PC-3 (cell line): ENCODE measurements at regions not wholly inside any gene's neighbourhood (a gene's known extent, or its start where the extent isn't known, plus 50 kb on each side); places are given as distances from the start of the nearest gene placed in this dataset.

Experiments used
- EZH2 ChIP-seq: fragments of 300-600 bp; sonication (generic); IDR thresholded peaks from one replicate; pipeline ENCODE4 v1.6.1; 2017; ENCODE audit warnings: antibody characterized with exemption, mild to moderate bottlenecking, low read length; ENCODE audit not compliant: unreplicated experiment
- EZH2phosphoT487 ChIP-seq: fragments of 300-600 bp; sonication (generic); IDR thresholded peaks from 2 replicates; pipeline ENCODE4 v1.6.1; 2018; ENCODE audit warnings: mild to moderate bottlenecking, antibody characterized with exemption, low read length, borderline replicate concordance
- TF ChIP-seq, protein P1 (sequence below): fragments of 300-600 bp; sonication (generic); conservative IDR thresholded peaks from 2 replicates; pipeline ENCODE4 v1.5.1; 2017; ENCODE audit warnings: antibody characterized with exemption, low read depth, mild to moderate bottlenecking, low read length

DNA sequence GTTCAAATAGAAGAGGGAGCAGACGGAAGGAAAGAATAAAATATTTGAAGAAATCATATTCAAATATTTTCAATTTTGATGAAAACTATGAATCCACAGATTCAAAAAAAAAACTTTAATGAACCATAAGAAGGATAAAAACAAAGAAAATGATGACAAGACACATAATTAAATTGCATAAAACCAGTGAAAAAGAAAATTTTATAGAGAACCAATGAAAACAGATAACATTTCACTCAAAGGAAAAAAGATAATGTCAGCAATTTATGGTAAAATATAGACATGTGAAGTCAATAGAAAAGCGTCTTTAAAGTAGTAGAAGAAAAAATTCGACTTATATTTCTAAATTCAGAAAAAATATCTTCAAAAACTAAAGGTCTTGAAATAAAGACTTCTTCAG is 546.5 kb upstream of the ATXN7L3B start:
- TF ChIP-seq, protein P1, sequence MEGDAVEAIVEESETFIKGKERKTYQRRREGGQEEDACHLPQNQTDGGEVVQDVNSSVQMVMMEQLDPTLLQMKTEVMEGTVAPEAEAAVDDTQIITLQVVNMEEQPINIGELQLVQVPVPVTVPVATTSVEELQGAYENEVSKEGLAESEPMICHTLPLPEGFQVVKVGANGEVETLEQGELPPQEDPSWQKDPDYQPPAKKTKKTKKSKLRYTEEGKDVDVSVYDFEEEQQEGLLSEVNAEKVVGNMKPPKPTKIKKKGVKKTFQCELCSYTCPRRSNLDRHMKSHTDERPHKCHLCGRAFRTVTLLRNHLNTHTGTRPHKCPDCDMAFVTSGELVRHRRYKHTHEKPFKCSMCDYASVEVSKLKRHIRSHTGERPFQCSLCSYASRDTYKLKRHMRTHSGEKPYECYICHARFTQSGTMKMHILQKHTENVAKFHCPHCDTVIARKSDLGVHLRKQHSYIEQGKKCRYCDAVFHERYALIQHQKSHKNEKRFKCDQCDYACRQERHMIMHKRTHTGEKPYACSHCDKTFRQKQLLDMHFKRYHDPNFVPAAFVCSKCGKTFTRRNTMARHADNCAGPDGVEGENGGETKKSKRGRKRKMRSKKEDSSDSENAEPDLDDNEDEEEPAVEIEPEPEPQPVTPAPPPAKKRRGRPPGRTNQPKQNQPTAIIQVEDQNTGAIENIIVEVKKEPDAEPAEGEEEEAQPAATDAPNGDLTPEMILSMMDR, result no peak
- TF ChIP-seq EZH2phosphoT487, result no peak
- TF ChIP-seq EZH2, result no peak
